Tibial nerve (tissue), 4 donors: ENCODE measurements at regions not wholly inside any gene's neighbourhood (a gene's known extent, or its start where the extent isn't known, plus 50 kb on each side); places are given as distances from the start of the nearest gene placed in this dataset.
"Not testable (repeated sequence)": the region's sequence is repeated elsewhere in the genome, so short reads cannot be mapped to it uniquely, and the experiment has no call there.

Experiments
- DNase-seq, 2 donors: peaks; one replicate each; pipeline ENCODE4 v3.0.0-alpha.2; 2019; ENCODE audit warnings: low spot score in 2 of 2
- H3K27ac ChIP-seq, 4 donors: fragments of 200-600 bp; sonication (generic) in 3 of 4; one replicate each; pipeline ENCODE4 v1.5.1; 2017 to 2019; ENCODE audit warnings: mild to moderate bottlenecking in 1 of 4
- H3K27me3 ChIP-seq, 2 donors: fragments of 200-600 bp; sonication (generic) in 1 of 2; one replicate each; pipeline versions ENCODE4 v1.5.1 to v1.6.0; 2017 to 2019
- H3K36me3 ChIP-seq, 3 donors: fragments of 200-600 bp; sonication (generic); one replicate each; pipeline ENCODE4 v1.5.1; 2018 to 2019
- H3K4me1 ChIP-seq, 4 donors: fragments of 200-600 bp; sonication (generic) in 3 of 4; one replicate each; pipeline ENCODE4 v1.5.1; 2017 to 2019
- H3K4me3 ChIP-seq, 4 donors: fragments of 200-600 bp; sonication (generic) in 3 of 4; one replicate each; pipeline ENCODE4 v1.5.1; 2017 to 2019; ENCODE audit warnings: mild to moderate bottlenecking in 1 of 4, moderate library complexity in 1 of 4
- H3K9me3 ChIP-seq, 4 donors: fragments of 200-600 bp; sonication (generic) in 3 of 4; one replicate each; pipeline ENCODE4 v1.5.1; 2017 to 2019
- CTCF ChIP-seq, 5 experiments: fragments of 200-600 bp in 3 of 5; fragments of 450-650 bp in 2 of 5; sonication (generic) in 3 of 5; IDR thresholded peaks; one replicate each; pipeline ENCODE4 v1.5.1; 2016 to 2019; ENCODE audit warnings: antibody characterized with exemption in 5 of 5, mild to moderate bottlenecking in 3 of 5, moderate library complexity in 2 of 5
- EP300 ChIP-seq, 2 donors: sonication (generic); formaldehyde crosslinking; IDR thresholded peaks; one replicate each; pipeline ENCODE4 v1.6.1; 2017; ENCODE audit warnings: antibody characterized with exemption in 2 of 2, mild to moderate bottlenecking in 1 of 2
- POLR2A ChIP-seq, 2 donors: fragments of 450-650 bp; IDR thresholded peaks; one replicate each; pipeline ENCODE4 v1.6.1; 2017; ENCODE audit warnings: antibody characterized with exemption in 2 of 2, mild to moderate bottlenecking in 2 of 2, moderate library complexity in 2 of 2
- WGBS, 2 donors: methylation state at CpG; one replicate each; pipeline ENCODE4 v1.1.5; 2018; 5-methylcytosine and 5-hydroxymethylcytosine counted together

GRCh38 chr7:359766-360361 lies 69.9 kb downstream of the FOXL3 start:
- Histone ChIP-seq H3K27ac (no peak overlapping the region), H3K4me3 (no peak overlapping the region), H3K27me3 (peaks cover 0 to 26% of the 10 kb centered on the region in 2 donors), H3K36me3 (no peaks in the 10 kb centered on the region), H3K9me3 (peaks cover 0 to 7% (median 0%) of the 10 kb centered on the region in 4 donors), H3K4me1 (peaks cover 0 to 10% (median 0%) of the 10 kb centered on the region in 4 donors)
- WGBS, 2 donors, result 56 to 57% methylated on average over 20 to 25 of the region's 25 CpGs
- TF ChIP-seq POLR2A (IDR thresholded peaks at IDR 0.05) (no peak), EP300 (IDR thresholded peaks at IDR 0.05) (no peak), CTCF (IDR thresholded peaks at IDR 0.05) (no peak)
- no peak for DNase-seq

- 83 to 86% methylated on average over 39 of the region's 39 CpGs for WGBS, 2 donors
- H3K4me1 ChIP-seq, result peaks cover 0 to 10% (median 0%) of the 10 kb centered on the region in 4 donors
- no peak overlapping the region for H3K27ac ChIP-seq
- TF ChIP-seq POLR2A (IDR thresholded peaks at IDR 0.05), result no peak
- TF ChIP-seq EP300 (IDR thresholded peaks at IDR 0.05), result no peak
- no peak for TF ChIP-seq CTCF (IDR thresholded peaks at IDR 0.05)
- H3K4me3 ChIP-seq, result no peak overlapping the region
- H3K27me3 ChIP-seq, result peaks cover 0 to 26% of the 10 kb centered on the region in 2 donors
- H3K36me3 ChIP-seq, result no peaks in the 10 kb centered on the region
- DNase-seq, result no peak
- peaks cover 0 to 7% (median 0%) of the 10 kb centered on the region in 4 donors for H3K9me3 ChIP-seq
Measured at GRCh38 chr7:360454-361100, 70.6 kb downstream of the FOXL3 start.

- not testable (repeated sequence) for DNase-seq, H3K36me3 ChIP-seq, H3K4me3 ChIP-seq, H3K27ac ChIP-seq, H3K9me3 ChIP-seq
- WGBS, 2 donors, result 70 to 79% methylated on average over 13 to 16 of the region's 20 CpGs
- Histone ChIP-seq H3K4me1 (peaks cover 0 to 14% (median 0%) of the 10 kb centered on the region in 4 donors), H3K27me3 (peaks cover 0 to 26% of the 10 kb centered on the region in 2 donors)
Measured at GRCh38 chr7:361182-361581, 71.2 kb downstream of the FOXL3 start.

- Histone ChIP-seq H3K4me1 (peaks cover 0 to 16% (median 0%) of the 10 kb centered on the region in 4 donors), H3K27me3 (peaks cover 0 to 26% of the 10 kb centered on the region in 2 donors), H3K27ac (no peak overlapping the region), H3K4me3 (peak overlapping the region in 2 of 4 donors; percentile 6 to 21), H3K36me3 (no peaks in the 10 kb centered on the region), H3K9me3 (peaks cover 0 to 7% (median 0%) of the 10 kb centered on the region in 4 donors)
- TF ChIP-seq EP300 (IDR thresholded peaks at IDR 0.05) (no peak), POLR2A (IDR thresholded peaks at IDR 0.05) (no peak), CTCF (IDR thresholded peaks at IDR 0.05) (no peak)
- 52 to 59% methylated on average over 8 to 12 of the region's 18 CpGs for WGBS, 2 donors
- DNase-seq, result no peak
Measured at GRCh38 chr7:361680-362401, 71.9 kb downstream of the FOXL3 start.

- H3K4me1 ChIP-seq, result peaks cover 0 to 16% (median 0%) of the 10 kb centered on the region in 4 donors
- TF ChIP-seq CTCF (IDR thresholded peaks at IDR 0.05) (no peak), EP300 (IDR thresholded peaks at IDR 0.05) (no peak), POLR2A (IDR thresholded peaks at IDR 0.05) (no peak)
- H3K9me3 ChIP-seq, result peaks cover 0 to 7% (median 0%) of the 10 kb centered on the region in 4 donors
- no peak overlapping the region for H3K27ac ChIP-seq
- peak overlapping the region in 2 of 4 donors; percentile 6 to 21 for H3K4me3 ChIP-seq
- peaks cover 0 to 26% of the 10 kb centered on the region in 2 donors for H3K27me3 ChIP-seq
- WGBS, 2 donors, result 49 to 50% methylated on average over 23 of the region's 23 CpGs
- H3K36me3 ChIP-seq, result no peaks in the 10 kb centered on the region
- no peak for DNase-seq
Measured at GRCh38 chr7:362402-363096, 72.6 kb downstream of the FOXL3 start.
